ENCODE measurements at regions not wholly inside any gene's neighbourhood (a gene's known extent, or its start where the extent isn't known, plus 50 kb on each side); places are given as distances from the start of the nearest gene placed in this dataset.
A peak's percentile ranks its signal among the peaks of the same experiment; 100 is the strongest.

DNA sequence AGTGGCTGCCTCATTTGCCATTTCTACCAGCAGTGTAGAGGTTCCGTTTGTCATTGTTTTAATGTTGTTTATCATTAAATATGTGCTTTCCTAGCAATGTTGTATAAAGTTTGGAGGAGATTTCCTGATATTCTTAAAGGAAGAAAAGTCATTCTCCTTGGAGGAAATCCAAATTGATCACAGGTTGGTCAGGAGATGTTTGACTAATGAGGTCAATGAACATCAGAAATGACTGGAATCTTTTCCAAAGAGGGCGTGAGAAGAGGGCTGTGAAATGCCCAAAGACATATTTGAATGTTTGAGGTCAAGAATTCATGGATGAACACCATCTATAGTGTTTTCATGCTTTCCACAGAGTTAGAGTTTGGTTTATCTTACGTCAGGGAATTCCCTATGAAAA is 471.3 kb downstream of the MAT2B start:
- DNase-seq, result no peak
- Histone ChIP-seq H3K27ac (no peak overlapping the region), H3K4me1 (no peaks in the 10 kb centered on the region), H3K36me3 (no peaks in the 10 kb centered on the region), H3K9me3 (no peaks in the 10 kb centered on the region), H3K27me3 (replicated peaks in 1 of 7) (no peaks in the 10 kb centered on the region), H3K4me3 (no peak overlapping the region)
- TF ChIP-seq POLR2AphosphoS5 (IDR thresholded peaks at IDR 0.05) (no peak), CTCF (IDR thresholded peaks at IDR 0.05 in 8 of 11, conservative IDR thresholded peaks at IDR 0.05 in 3 of 11) (no peak)
- WGBS, 5 donors, result 73 to 86% (median 79%) methylated on average over 3 of the region's 3 CpGs
- intact Hi-C loops (cut with DNase I; ENCODE audit: low total_unique reads), result no loop called here

DNA sequence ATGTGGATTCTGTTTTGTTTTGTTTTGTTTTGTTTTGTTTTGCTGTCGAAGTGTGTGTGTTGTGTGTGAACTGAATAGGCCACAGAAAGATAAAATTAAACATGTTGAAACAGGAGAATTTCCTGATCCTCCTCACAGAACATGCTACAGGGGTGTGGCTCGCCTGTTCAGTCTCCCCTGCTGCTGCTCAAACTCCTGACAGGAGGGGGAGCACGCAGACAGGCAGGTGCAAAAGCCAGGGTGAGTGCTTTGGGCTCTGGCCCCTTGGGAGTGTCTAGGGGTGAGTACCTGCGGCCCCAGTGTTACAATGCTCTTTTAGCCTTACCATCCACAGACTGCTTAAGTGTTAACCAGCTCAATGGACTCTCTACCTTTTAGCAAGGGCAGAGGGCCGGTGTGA is 473.5 kb downstream of the MAT2B start:
- H3K36me3 ChIP-seq, result no peaks in the 10 kb centered on the region
- no peak overlapping the region for H3K4me3 ChIP-seq
- no peaks in the 10 kb centered on the region for H3K27me3 ChIP-seq (replicated peaks in 1 of 7)
- TF ChIP-seq CTCF (IDR thresholded peaks at IDR 0.05 in 8 of 11, conservative IDR thresholded peaks at IDR 0.05 in 3 of 11) (no peak), POLR2AphosphoS5 (IDR thresholded peaks at IDR 0.05) (no peak), POLR2A (IDR thresholded peaks at IDR 0.05) (no peak)
- 56 to 72% (median 60%) methylated on average over 5 of the region's 5 CpGs for WGBS, 5 donors
- H3K9me3 ChIP-seq, result no peaks in the 10 kb centered on the region
- H3K27ac ChIP-seq, result no peak overlapping the region
- H3K4me1 ChIP-seq, result no peaks in the 10 kb centered on the region
- peak; percentile 59 for DNase-seq
- intact Hi-C loops (cut with DNase I; ENCODE audit: low total_unique reads), result no loop called here

GRCh38 chr5:163988566-163988965 is 483.1 kb downstream of the MAT2B start:
- Histone ChIP-seq H3K27me3 (replicated peaks in 1 of 7) (no peaks in the 10 kb centered on the region), H3K9me3 (peaks cover 0 to 3% (median 0%) of the 10 kb centered on the region in 8 donors), H3K27ac (no peak overlapping the region), H3K4me3 (no peak overlapping the region), H3K36me3 (no peaks in the 10 kb centered on the region), H3K4me1 (no peaks in the 10 kb centered on the region)
- 68 to 83% (median 75%) methylated on average over 4 of the region's 4 CpGs for WGBS, 5 donors
- TF ChIP-seq POLR2A (IDR thresholded peaks at IDR 0.05) (no peak), CTCF (IDR thresholded peaks at IDR 0.05 in 8 of 11, conservative IDR thresholded peaks at IDR 0.05 in 3 of 11) (no peak), POLR2AphosphoS5 (IDR thresholded peaks at IDR 0.05) (no peak)
- intact Hi-C loops (cut with DNase I; ENCODE audit: low total_unique reads), result no loop called here
- no peak for DNase-seq

DNA sequence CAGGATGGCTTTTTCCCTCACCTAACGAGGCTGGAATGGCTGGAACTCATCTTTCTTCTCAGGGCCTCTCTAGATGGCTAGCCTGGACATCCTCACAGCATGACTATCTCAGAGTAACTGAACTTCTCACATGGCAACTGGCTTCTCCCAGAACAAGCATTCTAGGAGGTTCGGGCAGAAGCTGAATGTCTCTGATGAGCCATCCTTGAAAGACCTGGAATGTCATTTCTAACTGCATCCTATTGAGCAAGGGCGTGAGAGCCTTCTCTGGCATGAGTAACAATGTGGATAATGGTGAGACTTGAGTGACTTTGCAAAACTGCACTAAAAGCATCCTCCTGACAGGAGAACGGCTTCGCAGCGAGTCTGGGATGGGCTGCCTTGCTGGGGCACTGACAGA is 487.7 kb downstream of the MAT2B start:
- peaks cover 0 to 7% (median 0%) of the 10 kb centered on the region in 8 donors for H3K9me3 ChIP-seq
- no peaks in the 10 kb centered on the region for H3K4me1 ChIP-seq
- no peak for TF ChIP-seq CTCF (IDR thresholded peaks at IDR 0.05 in 8 of 11, conservative IDR thresholded peaks at IDR 0.05 in 3 of 11)
- TF ChIP-seq POLR2A (IDR thresholded peaks at IDR 0.05), result no peak
- no peak for TF ChIP-seq POLR2AphosphoS5 (IDR thresholded peaks at IDR 0.05)
- no peak overlapping the region for H3K4me3 ChIP-seq
- no peaks in the 10 kb centered on the region for H3K36me3 ChIP-seq
- 79 to 93% (median 81%) methylated on average over 6 of the region's 6 CpGs for WGBS, 5 donors
- intact Hi-C loops (cut with DNase I; ENCODE audit: low total_unique reads), result no loop called here
- no peaks in the 10 kb centered on the region for H3K27me3 ChIP-seq (replicated peaks in 1 of 7)
- H3K27ac ChIP-seq, result no peak overlapping the region
- DNase-seq, result peak; percentile 47
